GM10266 (cell line): ENCODE measurements at regions not wholly inside any gene's neighbourhood (a gene's known extent, or its start where the extent isn't known, plus 50 kb on each side); places are given as distances from the start of the nearest gene placed in this dataset.

Source experiments
- DNase-seq: peaks from one replicate; pipeline ENCODE4 v3.0.0; 2012; ENCODE audit errors: extremely low spot score
- TF ChIP-seq, protein P1 (sequence below): IDR thresholded peaks from 2 replicates; pipeline ENCODE4 v1.5.1; 2012; ENCODE audit warnings: mild to moderate bottlenecking, low read depth; ENCODE audit not compliant: control insufficient read depth, insufficient read depth; ENCODE audit errors: missing control alignments

GRCh38 chr9:126017758-126018157 is 270.6 kb downstream of the PBX3 start:
- TF ChIP-seq, protein P1, sequence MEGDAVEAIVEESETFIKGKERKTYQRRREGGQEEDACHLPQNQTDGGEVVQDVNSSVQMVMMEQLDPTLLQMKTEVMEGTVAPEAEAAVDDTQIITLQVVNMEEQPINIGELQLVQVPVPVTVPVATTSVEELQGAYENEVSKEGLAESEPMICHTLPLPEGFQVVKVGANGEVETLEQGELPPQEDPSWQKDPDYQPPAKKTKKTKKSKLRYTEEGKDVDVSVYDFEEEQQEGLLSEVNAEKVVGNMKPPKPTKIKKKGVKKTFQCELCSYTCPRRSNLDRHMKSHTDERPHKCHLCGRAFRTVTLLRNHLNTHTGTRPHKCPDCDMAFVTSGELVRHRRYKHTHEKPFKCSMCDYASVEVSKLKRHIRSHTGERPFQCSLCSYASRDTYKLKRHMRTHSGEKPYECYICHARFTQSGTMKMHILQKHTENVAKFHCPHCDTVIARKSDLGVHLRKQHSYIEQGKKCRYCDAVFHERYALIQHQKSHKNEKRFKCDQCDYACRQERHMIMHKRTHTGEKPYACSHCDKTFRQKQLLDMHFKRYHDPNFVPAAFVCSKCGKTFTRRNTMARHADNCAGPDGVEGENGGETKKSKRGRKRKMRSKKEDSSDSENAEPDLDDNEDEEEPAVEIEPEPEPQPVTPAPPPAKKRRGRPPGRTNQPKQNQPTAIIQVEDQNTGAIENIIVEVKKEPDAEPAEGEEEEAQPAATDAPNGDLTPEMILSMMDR, result no peak
- DNase-seq, result no peak

- DNase-seq, result no peak
- TF ChIP-seq, protein P1, result no peak
Measured at GRCh38 chr9:126020836-126021235, 273.7 kb downstream of the PBX3 start.

DNA sequence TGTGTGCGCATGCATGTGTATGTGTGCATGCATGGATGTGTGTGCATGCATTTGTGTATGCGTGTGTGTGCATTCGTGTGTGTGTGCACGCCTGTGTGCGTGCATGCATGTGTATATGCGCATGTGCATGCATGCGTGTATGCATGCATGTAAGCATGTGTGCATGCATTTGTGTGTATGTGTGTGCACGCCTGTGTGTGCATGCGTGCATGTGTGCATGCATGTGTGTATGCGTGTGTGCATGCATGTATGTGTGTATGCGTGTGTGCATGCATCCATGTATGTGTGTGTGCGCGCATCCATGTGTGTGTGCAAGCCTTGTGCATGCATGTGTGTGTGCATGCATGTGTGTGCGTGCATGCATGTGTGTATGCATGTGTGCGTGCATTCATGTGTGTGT is 276.8 kb downstream of the PBX3 start:
- no peak for DNase-seq
- TF ChIP-seq, protein P1, result no peak

- no peak for DNase-seq
- TF ChIP-seq, protein P1, result no peak
Measured at GRCh38 chr9:126024581-126025230, 277.5 kb downstream of the PBX3 start.

DNA sequence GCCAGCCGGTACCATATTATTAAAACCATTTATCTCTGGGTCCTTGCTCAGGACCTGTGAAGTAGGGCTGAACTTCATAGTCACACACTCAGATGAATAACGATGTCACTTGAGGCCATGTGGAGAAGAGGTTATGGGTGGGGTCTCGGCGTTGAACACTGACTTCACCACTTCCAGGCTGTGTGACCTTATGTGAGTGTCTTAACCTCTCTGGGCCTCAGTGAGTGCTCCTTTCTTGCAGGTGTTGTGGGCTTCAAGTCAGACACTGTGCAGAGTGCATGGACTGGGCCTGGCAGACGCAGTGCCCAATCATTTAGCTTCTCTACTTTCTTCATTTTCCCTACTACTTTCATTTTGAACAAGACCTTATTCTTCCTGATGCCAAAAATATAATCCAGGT is 278.8 kb downstream of the PBX3 start:
- TF ChIP-seq, protein P1, result no peak
- DNase-seq, result no peak

DNA sequence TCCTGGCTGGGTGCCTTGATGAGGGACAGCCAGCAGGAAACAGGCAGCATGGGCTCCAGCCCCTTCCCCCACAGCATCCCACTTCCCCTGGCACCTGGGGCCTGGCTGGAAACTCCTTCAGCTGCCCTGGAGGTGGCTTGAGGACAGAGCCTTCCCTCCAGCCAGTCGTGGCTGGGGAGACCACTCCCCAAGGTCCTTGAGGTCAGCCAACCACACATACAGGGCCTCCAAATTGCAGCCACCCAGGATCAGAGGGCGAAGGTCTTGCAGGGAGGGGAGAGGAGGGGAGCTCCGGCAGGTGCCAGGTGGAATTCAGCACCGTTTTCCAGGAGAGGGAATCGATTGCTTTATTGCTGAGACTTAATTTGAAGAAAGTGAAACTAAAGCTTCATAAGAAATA is 280.4 kb downstream of the PBX3 start:
- DNase-seq, result no peak
- TF ChIP-seq, protein P1, result no peak

- TF ChIP-seq, protein P1, result no peak
- no peak for DNase-seq
Measured at GRCh38 chr9:126028746-126029145, 281.6 kb downstream of the PBX3 start.
